NCI-H2107 treated with DMSO at 0.1 percent for 48 hours (cell line): ENCODE measurements at regions not wholly inside any gene's neighbourhood (a gene's known extent, or its start where the extent isn't known, plus 50 kb on each side); places are given as distances from the start of the nearest gene placed in this dataset.

Source experiments
- DNase-seq: peaks from one replicate; lab custom pipeline; 2025; ENCODE audit not compliant: unreplicated experiment; lab: John Stamatoyannopoulos, UW

DNA sequence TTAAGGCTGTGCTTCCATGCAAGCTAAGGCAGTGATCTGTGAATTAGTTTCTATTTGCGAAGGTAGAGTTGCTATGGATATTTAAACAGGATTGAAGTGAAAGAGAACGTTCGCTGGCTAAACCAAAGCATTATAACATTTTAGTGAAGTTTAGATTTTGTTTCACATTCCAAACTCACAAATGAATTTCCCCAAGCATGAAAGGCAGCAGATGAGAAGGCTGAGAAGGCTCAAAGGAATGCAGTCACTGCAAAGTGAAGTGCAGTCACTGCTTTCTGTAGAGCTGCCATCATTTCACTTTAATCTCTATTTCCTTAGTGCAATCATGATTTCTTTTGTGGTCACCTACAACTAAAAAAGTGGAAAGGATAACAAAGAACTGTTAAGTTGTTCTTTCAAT, 334.7 kb upstream of the NR3C2 start:
- DNase-seq: no peak

DNA sequence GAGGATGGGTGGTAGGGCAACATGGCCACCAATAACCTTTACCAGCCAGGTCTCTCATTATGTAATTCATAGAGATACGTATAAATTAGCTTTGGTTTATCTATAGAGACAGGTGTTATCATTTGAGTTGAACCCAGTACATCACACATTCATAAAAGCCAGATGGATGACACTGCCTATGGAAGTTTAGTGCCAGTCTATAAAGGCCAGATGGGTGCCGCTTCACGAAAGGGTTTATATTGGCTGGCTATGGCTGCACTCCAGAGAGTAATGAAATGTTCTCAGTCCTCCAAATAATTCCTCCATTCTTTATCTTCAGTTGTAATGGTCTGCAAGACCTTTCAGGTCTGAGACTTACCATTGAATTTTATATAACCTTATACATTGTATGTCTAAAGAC, 331.9 kb upstream of the NR3C2 start:
- DNase-seq: no peak

- no peak for DNase-seq
These were observed 331.1 kb upstream of the NR3C2 start for GRCh38 chr4:148773313-148773712.

GRCh38 chr4:148770848-148771247, 328.6 kb upstream of the NR3C2 start:
- DNase-seq: no peak

- DNase-seq: no peak
These were observed 328.2 kb upstream of the NR3C2 start for GRCh38 chr4:148770377-148770776.

DNA sequence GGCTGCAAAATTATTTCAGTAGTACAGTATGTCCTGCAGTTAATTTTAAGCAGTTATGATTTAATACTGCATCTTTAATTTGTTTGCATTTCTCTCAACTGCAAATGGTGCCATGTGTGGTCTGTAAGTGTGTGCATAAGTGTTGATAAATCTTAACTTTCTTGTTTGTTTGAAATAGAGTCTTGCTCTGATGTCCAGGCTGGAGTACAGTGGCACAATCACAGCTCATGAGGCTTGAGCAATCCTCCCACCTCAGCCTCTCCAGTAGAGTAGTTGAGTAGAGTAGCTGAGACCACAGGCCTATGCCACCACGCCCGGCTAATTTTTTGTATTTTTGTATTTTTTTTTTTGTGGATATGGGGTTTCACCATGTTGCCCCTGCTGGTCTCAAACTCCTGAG, 322.5 kb upstream of the NR3C2 start:
- no peak for DNase-seq

- DNase-seq: no peak
These were observed 315.0 kb upstream of the NR3C2 start for GRCh38 chr4:148757171-148757570.

DNA sequence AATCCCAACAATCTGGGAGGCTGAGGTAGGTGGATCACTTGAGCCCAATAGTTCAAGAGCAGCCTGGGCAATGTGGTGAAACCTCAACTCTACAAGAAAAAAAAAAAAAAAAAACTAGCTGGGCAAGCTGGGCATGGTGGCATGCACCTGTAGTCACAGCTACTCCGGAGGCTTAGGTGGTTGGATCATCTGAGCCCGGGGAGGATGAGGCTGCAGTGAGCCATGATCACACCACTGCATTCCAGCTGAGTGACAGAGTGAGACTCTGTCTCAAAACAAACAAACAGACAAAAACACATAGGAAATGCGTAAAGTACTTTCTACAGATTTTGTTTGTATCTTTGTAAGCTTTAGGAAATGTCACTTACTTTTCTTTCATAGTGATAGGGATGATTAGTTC, 307.2 kb upstream of the NR3C2 start:
- no peak for DNase-seq

DNA sequence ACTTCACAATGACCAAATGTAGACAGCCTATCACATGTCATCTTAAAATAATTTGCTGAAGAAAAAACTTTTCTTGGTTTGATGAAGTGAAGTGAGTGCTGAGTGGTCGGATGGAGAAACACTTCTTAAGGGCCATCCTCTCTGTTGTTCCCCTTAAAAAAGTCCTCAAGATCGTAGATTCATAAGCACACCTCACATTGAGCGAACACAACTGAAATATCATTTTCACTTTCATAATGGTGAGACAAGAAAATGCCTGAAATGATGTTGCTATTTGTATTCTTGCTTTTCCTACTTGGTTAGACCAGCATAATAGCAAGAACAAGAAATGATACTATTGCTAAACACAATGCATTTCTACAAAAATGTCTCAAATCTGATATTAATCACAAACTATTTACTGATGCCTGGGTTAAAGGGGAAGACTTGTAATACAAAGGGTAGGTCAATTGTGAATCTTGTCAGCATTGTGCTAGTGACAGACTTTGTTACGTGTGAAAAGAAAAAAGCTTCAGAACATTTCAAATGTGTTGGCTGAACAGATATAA, 305.6 kb upstream of the NR3C2 start:
- no peak for DNase-seq

DNA sequence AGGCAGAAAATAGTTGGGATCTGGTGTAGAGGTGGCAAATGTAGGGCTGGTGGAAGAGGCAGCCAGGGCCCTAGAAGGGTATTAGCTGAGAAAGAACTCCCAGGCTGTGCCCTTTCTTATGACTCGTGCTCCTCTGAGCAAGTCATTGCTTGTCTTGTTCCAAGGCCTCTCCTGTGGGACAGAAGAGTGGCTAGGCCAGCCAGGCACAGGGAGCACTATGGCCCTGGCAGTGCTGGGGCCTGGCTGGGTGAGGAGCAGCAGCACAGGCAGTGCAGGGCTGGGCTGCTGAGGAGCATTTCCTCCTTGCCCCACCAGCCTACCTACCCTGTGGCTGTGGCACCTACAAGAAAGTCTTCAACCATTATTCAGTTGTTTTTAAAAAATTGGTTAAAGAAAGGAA, 298.5 kb upstream of the NR3C2 start:
- DNase-seq: no peak

- DNase-seq: no peak
These were observed 295.0 kb upstream of the NR3C2 start for GRCh38 chr4:148737061-148737770.

DNA sequence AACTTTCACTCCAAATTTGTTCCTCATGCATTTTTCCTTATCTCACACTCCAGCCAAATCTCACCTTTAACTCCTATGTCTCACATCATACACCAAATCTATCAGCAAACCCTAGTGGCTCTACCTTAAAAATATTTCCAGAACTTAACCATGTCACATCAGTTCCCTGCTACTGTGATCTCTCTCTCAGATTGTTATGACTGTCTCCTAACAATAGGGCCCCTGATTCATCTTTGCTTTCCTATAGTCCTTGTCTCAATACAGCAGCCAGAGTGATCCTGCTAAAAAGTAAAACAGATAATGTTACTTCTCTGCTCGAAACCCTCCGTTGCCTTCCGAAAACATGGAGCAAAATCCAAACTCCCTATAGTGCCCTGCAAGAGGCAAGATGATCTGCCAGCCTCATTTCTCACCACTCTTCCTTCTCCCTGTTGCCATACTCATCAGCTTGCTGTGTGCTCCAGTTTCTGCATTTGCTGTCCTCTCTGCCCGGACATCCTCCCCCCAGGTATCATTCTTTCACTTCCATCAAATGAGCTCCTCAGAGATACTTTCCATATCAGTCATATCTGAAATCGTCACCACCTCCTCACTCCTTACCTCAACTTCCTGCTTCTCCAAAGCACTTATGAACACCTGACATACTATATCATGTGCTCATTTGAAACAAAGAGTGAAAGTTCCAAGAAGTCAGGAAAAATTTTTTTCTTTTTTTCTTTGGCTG, 293.4 kb upstream of the NR3C2 start:
- no peak for DNase-seq

DNA sequence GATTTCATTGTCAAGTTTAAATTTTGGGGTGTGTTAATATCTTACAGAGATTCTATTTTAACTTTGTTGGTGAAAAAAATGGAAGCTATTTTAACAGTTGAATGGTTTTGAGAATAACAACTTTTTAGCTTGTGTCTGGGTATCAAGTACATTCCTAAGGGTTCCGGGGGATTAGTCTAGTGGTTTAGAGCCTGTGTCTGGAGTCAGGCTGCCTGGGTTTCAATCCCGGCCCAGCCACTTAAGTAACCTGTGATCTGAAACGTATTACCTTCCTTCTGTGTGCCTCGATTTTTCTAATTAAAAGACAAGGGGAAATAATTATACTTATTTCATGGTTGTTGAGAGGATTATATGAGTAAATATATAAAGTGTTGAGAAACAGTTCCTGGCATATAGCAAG, 288.6 kb upstream of the NR3C2 start:
- DNase-seq: no peak

- no peak for DNase-seq
These were observed 287.9 kb upstream of the NR3C2 start for GRCh38 chr4:148730082-148730640.

GRCh38 chr4:148717988-148718387, 275.8 kb upstream of the NR3C2 start:
- no peak for DNase-seq

DNA sequence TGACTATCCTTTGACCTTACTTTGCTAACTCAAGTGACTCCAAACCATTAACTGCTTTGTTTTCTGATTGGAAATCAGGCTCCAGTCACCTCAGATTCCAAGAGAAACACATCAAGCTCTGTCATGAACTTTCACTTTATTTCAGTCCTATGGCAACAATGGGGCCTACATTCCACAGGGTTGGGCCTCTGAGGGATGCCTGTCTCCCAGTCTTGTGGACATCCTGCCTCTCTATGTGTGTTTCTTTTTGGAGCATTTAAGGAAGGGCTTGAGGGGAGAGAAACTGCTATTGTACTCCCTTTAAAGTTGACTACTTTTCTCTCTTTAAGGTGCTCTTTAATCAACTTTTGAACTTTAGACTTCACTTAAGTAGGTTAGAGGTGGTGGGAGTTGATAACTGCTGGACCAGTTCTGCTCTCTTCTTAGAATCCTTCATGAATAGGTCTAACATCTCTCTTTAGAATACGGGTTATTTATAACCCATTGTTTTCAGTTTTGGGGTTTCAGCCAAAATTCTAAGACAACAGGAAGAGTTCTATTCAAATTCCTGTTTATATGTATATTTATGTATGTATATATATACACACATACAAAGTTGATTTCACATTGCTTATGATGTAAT, 274.3 kb upstream of the NR3C2 start:
- DNase-seq: no peak

DNA sequence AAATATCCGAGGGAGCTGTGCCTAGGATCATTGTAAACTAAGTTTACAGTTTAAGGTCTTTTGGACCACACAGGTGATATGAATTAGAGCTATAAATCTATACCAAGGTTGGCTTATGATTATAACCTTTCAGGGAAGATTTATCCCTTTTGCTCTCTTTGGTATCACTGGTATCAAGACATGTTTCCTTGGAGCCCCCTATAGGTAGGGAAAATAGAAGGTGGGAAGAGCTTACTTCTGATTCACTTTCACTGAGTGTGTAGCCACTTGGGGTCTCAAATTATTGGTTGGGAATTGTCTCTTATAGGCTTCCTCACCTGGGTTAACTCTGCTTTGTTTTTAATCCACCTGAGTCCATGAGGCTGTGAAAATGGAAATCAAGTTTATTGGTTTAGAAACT, 262.1 kb upstream of the NR3C2 start:
- no peak for DNase-seq

DNA sequence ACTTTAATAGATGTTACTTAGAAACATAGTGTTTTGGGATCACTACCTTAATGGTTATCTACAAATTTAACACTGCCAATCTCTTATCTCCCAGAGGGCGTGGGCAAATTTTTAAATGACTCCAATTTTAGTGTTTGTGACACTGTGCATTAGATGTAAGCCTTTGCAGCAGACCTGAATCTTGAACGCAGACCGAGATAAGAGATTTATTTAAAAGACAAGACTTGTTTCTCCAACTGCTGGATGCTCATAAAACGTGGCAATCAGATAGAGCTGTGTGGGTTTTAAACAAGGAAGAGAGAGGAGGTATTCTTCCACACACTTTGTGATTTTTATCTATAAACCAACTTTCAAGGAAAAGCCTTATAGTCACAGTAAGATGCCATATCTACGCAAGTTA, 252.5 kb upstream of the NR3C2 start:
- no peak for DNase-seq

DNA sequence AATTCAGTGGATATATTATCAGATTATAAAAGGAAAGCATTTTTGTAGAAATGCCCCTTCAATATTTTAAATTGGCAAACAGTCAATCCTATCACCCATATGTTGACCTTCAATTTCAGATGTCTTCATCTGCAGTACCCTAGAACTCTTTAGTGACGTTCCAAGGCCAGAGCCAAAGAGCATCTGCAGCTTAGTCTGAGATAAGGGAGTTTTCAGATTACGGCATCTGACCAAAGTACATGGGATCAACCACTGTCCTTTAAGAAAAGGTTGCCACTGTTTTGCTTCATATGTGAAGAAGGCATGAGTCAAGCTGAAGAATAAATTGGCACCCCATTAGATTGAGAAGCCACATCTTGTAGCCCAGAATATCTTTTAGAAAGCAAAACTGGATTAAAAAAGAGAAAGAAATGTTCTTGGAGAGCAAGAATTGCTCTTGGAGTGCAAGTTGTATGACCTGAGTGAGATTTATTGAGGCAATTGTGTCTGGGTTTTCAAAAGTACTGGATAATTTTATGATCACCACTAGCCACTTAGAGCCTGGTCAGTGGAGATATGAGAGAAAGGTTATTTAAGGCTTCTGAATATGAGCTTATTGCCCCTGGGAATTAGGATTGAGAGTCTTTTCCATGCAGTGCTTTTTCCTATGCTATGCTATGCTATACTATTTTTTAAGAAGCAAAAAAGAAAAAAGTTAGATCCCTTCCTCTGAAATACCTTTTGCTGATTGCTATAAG, 251.9 kb upstream of the NR3C2 start:
- no peak for DNase-seq

DNA sequence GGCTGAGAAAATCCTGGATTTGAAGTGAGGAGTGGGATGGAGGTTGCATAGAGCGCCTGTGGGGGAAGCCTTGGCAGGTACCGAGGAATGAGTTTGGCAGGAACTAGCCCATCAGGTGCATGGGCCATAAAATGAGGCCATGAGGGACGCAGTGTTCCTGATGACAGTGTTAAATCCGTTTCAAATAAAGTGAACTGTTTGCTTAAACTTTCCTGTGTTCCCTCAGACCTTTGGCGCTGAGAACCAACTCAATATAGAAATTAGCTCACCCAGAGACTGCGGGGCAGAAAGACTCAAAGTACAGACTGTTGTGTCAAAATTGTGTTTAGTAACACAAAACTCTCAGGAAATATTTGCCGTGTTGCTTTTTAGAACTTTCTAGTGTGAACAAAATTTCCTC, 250.0 kb upstream of the NR3C2 start:
- no peak for DNase-seq

DNA sequence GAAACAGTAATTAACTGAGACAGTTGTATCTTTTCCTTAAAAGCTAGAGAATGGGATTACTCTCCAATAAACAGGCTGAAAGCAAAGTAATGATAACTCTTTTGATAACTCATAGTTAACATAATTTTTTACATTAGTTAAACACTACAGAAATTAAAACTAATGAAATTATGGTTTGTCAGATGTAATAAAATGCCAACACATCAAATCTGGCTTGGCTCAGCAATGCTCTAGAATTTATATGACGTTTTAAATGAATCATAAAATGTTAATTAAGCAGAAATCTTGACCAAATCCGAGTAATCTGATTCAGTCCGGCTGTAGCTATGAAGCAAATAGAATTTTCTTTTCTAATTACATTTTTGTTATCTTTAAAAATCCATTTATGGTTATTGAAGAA, 244.2 kb upstream of the NR3C2 start:
- DNase-seq: no peak
